Adrenal gland (tissue), 5 donors: ENCODE measurements at regions not wholly inside any gene's neighbourhood (a gene's known extent, or its start where the extent isn't known, plus 50 kb on each side); places are given as distances from the start of the nearest gene placed in this dataset.

Experiments used
- CTCF ChIP-seq, 6 experiments: fragments of 450-650 bp in 4 of 6; fragments of 200-600 bp in 2 of 6; sonication (generic) in 1 of 6; IDR thresholded peaks; 1 replicate in 5 of 6; 2 replicates in 1 of 6; pipeline versions ENCODE4 v1.5.1 to v1.8.0; 2016 to 2021; ENCODE audit warnings: antibody characterized with exemption in 6 of 6, mild to moderate bottlenecking in 2 of 6, moderate library complexity in 1 of 6
- POLR2A ChIP-seq, 2 donors: fragments of 450-650 bp; IDR thresholded peaks; one replicate each; pipeline ENCODE4 v1.6.1; 2017; ENCODE audit warnings: antibody characterized with exemption in 2 of 2, mild to moderate bottlenecking in 2 of 2, moderate library complexity in 1 of 2
- donor health status: DM: no; HTN: no; CAD: no.

GRCh38 chr4:157514711-157515110 lies 294.2 kb downstream of the GRIA2 start:
- peak in 1 of 6 experiments; percentile 14 for TF ChIP-seq CTCF (IDR thresholded peaks at IDR 0.05)
- no peak for TF ChIP-seq POLR2A (IDR thresholded peaks at IDR 0.05)
